HG03064 (cell line): ENCODE measurements at regions not wholly inside any gene's neighbourhood (a gene's known extent, or its start where the extent isn't known, plus 50 kb on each side); places are given as distances from the start of the nearest gene placed in this dataset.

Source experiments
- ATAC-seq: cut with Tn5 transposase; IDR thresholded peaks from one replicate; pipeline ENCODE4 v1.9.1; 2021; ENCODE audit warnings: low read depth; ENCODE audit not compliant: unreplicated experiment

- ATAC-seq = no peak
Measured at GRCh38 chr5:174189654-174190541, 144.4 kb downstream of the NSG2 start.

GRCh38 chr5:174191076-174191475 is 145.6 kb downstream of the NSG2 start:
- no peak for ATAC-seq

GRCh38 chr5:174191850-174192655 is 146.5 kb downstream of the NSG2 start:
- ATAC-seq = no peak

- no peak for ATAC-seq
Measured at GRCh38 chr5:174192901-174193300, 147.4 kb downstream of the NSG2 start.

- ATAC-seq = no peak
Measured at GRCh38 chr5:174195517-174195916, 150.0 kb downstream of the NSG2 start.

GRCh38 chr5:174197929-174198328 is 152.4 kb downstream of the NSG2 start:
- no peak for ATAC-seq

- ATAC-seq = no peak
Measured at GRCh38 chr5:174198541-174198940, 153.0 kb downstream of the NSG2 start.

- no peak for ATAC-seq
Measured at GRCh38 chr5:174202996-174203395, 157.5 kb downstream of the NSG2 start.

GRCh38 chr5:174204535-174205313 is 159.2 kb downstream of the NSG2 start:
- ATAC-seq = no peak

GRCh38 chr5:174205939-174206338 is 160.4 kb downstream of the NSG2 start:
- ATAC-seq = no peak

- ATAC-seq = no peak
Measured at GRCh38 chr5:174210596-174211276, 165.2 kb downstream of the NSG2 start.

GRCh38 chr5:174211277-174211626 is 165.7 kb downstream of the NSG2 start:
- ATAC-seq = no peak

GRCh38 chr5:174217527-174217926 is 172.0 kb downstream of the NSG2 start:
- no peak for ATAC-seq

GRCh38 chr5:174218162-174218561 is 172.7 kb downstream of the NSG2 start:
- ATAC-seq = no peak

- no peak for ATAC-seq
Measured at GRCh38 chr5:174220417-174220816, 174.9 kb downstream of the NSG2 start.

GRCh38 chr5:174221436-174221835 is 175.9 kb downstream of the NSG2 start:
- ATAC-seq = no peak

GRCh38 chr5:174221946-174222345 is 176.4 kb downstream of the NSG2 start:
- no peak for ATAC-seq

GRCh38 chr5:174222891-174223290 is 177.4 kb downstream of the NSG2 start:
- ATAC-seq = no peak

GRCh38 chr5:174223355-174223754 is 177.8 kb downstream of the NSG2 start:
- no peak for ATAC-seq

GRCh38 chr5:174229068-174229467 is 183.6 kb downstream of the NSG2 start:
- ATAC-seq = no peak
